Prostate gland (tissue), 2 donors: ENCODE measurements at regions not wholly inside any gene's neighbourhood (a gene's known extent, or its start where the extent isn't known, plus 50 kb on each side); places are given as distances from the start of the nearest gene placed in this dataset.

Experiments
- POLR2A ChIP-seq: fragments of 450-650 bp; IDR thresholded peaks from one replicate; pipeline ENCODE4 v1.6.1; 2016; ENCODE audit warnings: antibody characterized with exemption, mild to moderate bottlenecking
- POLR2AphosphoS5 ChIP-seq: sonication (generic); formaldehyde crosslinking; IDR thresholded peaks from one replicate; pipeline ENCODE4 v1.6.1; 2017; ENCODE audit warnings: antibody characterized with exemption
- TF ChIP-seq, protein P1 (sequence below), 4 experiments: fragments of 200-600 bp in 2 of 4; fragments of 450-650 bp in 2 of 4; sonication (generic) in 2 of 4; IDR thresholded peaks; 1 replicate in 3 of 4; 2 replicates in 1 of 4; pipeline ENCODE4 v1.5.1; 2016 to 2019; ENCODE audit warnings: antibody characterized with exemption in 4 of 4, mild to moderate bottlenecking in 2 of 4, moderate library complexity in 2 of 4

DNA sequence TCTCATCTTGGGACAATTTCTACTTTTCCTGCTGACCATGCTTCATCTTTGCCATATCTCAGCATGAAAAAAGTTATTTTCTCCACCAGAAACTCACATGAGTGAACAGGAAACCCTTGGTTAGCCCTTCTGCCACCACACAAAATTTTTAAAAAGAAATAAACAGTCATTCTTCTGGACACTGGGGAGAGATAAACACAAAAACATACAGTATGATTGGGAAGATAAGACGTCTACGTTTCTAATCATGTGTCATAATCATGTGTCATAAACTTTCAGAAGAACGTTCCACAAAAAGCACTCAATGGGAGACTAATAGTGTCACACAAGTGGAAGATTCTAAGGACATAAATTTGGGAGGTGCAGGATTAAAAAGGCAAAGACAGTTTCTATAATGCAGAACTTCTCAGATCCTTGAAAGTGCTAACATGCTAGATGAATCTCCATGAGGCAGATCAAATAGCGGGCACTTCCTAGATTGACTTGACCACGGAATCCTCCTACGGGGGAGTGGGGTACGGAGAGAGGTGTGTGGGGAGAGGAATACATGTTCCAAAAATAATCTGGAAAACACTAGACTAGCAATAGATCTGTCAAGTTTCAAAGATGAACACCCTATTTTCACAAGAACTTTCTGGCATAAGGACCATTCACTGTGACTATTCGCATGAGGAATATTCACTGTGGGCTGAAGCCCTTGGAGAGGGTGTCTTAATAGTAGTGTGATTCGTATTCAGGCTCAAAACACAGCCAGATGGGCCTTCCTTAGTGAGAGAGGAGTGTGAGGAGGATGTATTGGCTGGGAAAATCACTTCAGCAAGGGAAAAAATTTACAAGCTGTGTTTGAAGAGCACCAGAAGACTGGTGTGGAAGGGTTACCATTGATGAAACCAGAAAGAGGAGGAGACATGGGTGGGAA lies 206.7 kb downstream of the SETD4 start:
- TF ChIP-seq, protein P1, sequence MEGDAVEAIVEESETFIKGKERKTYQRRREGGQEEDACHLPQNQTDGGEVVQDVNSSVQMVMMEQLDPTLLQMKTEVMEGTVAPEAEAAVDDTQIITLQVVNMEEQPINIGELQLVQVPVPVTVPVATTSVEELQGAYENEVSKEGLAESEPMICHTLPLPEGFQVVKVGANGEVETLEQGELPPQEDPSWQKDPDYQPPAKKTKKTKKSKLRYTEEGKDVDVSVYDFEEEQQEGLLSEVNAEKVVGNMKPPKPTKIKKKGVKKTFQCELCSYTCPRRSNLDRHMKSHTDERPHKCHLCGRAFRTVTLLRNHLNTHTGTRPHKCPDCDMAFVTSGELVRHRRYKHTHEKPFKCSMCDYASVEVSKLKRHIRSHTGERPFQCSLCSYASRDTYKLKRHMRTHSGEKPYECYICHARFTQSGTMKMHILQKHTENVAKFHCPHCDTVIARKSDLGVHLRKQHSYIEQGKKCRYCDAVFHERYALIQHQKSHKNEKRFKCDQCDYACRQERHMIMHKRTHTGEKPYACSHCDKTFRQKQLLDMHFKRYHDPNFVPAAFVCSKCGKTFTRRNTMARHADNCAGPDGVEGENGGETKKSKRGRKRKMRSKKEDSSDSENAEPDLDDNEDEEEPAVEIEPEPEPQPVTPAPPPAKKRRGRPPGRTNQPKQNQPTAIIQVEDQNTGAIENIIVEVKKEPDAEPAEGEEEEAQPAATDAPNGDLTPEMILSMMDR (IDR thresholded peaks at IDR 0.05): no peak
- TF ChIP-seq POLR2AphosphoS5 (no peak), POLR2A (no peak)
